ENCODE measurements at regions not wholly inside any gene's neighbourhood (a gene's known extent, or its start where the extent isn't known, plus 50 kb on each side); places are given as distances from the start of the nearest gene placed in this dataset.

GRCh38 chr2:204468746-204469429, 76.4 kb upstream of the PARD3B start:
- H3K36me3 Mint-ChIP-seq (ENCODE audit: low read depth), result no peaks in the 10 kb centered on the region
- no peak overlapping the region for H3K4me3 Mint-ChIP-seq
- intact Hi-C loops (cut with micrococcal nuclease), result no loop called here
- no peaks in the 10 kb centered on the region for H3K27me3 Mint-ChIP-seq
- CTCF ChIA-PET, result no interaction called here
- H3K27ac Mint-ChIP-seq, result no peak overlapping the region
- POLR2A ChIA-PET, result no interaction called here
- no peak for DNase-seq
- no peak for TF ChIP-seq CTCF (IDR thresholded peaks at IDR 0.05)
- no peaks in the 10 kb centered on the region for H3K4me1 Mint-ChIP-seq
- ATAC-seq (ENCODE audit: low read depth), result no peak
- no peaks in the 10 kb centered on the region for H3K9me3 Mint-ChIP-seq

DNA sequence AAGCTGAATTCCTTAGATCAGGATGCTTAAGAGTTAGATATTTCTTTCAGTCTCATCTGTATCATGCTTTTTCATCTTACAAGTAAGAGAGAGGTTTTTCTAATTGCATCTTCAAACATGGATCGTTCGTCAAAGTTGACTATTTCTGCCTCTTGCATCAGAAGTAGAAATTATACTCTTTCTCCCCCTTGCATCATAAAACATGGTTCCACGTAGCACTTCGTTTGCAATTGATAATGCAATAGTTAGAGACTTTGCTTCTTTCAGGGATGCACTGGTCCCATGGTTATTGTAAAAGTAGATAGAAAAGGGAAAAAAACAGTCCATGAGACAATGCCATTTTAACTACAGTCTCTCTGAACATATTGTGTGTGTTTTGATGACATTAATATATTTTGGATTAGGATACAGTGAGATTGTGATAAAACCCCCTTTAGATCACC, 75.1 kb upstream of the PARD3B start:
- no peaks in the 10 kb centered on the region for H3K9me3 Mint-ChIP-seq
- no peak overlapping the region for H3K27ac Mint-ChIP-seq
- TF ChIP-seq CTCF (IDR thresholded peaks at IDR 0.05), result no peak
- intact Hi-C loops (cut with micrococcal nuclease), result no loop called here
- POLR2A ChIA-PET, result no interaction called here
- CTCF ChIA-PET, result no interaction called here
- H3K4me1 Mint-ChIP-seq, result no peaks in the 10 kb centered on the region
- no peak overlapping the region for H3K4me3 Mint-ChIP-seq
- no peaks in the 10 kb centered on the region for H3K36me3 Mint-ChIP-seq (ENCODE audit: low read depth)
- DNase-seq (no peak), ATAC-seq (ENCODE audit: low read depth) (no peak)
- no peaks in the 10 kb centered on the region for H3K27me3 Mint-ChIP-seq

- ChIA-PET POLR2A (no interaction called here), CTCF (no interaction called here)
- Mint-ChIP-seq H3K27me3 (no peaks in the 10 kb centered on the region), H3K4me1 (no peaks in the 10 kb centered on the region), H3K36me3 (ENCODE audit: low read depth) (no peaks in the 10 kb centered on the region), H3K27ac (no peak overlapping the region), H3K4me3 (no peak overlapping the region), H3K9me3 (no peaks in the 10 kb centered on the region)
- DNase-seq (no peak), ATAC-seq (ENCODE audit: low read depth) (no peak)
- no peak for TF ChIP-seq CTCF (IDR thresholded peaks at IDR 0.05)
- intact Hi-C loops (cut with micrococcal nuclease), result no loop called here
Observed at GRCh38 chr2:204470621-204471196, 74.6 kb upstream of the PARD3B start.

- Mint-ChIP-seq H3K9me3 (no peaks in the 10 kb centered on the region), H3K27ac (no peak overlapping the region), H3K27me3 (no peaks in the 10 kb centered on the region), H3K36me3 (ENCODE audit: low read depth) (no peaks in the 10 kb centered on the region), H3K4me1 (no peaks in the 10 kb centered on the region), H3K4me3 (no peak overlapping the region)
- intact Hi-C loops (cut with micrococcal nuclease), result no loop called here
- ATAC-seq (ENCODE audit: low read depth) (no peak), DNase-seq (no peak)
- no peak for TF ChIP-seq CTCF (IDR thresholded peaks at IDR 0.05)
- ChIA-PET CTCF (no interaction called here), POLR2A (no interaction called here)
Observed at GRCh38 chr2:204472375-204472774, 72.9 kb upstream of the PARD3B start.

- Mint-ChIP-seq H3K9me3 (no peaks in the 10 kb centered on the region), H3K27ac (no peak overlapping the region), H3K36me3 (ENCODE audit: low read depth) (no peaks in the 10 kb centered on the region), H3K4me1 (no peaks in the 10 kb centered on the region), H3K4me3 (no peak overlapping the region), H3K27me3 (no peaks in the 10 kb centered on the region)
- CTCF ChIA-PET, result no interaction called here
- POLR2A ChIA-PET, result no interaction called here
- TF ChIP-seq CTCF (IDR thresholded peaks at IDR 0.05), result no peak
- intact Hi-C loops (cut with micrococcal nuclease), result no loop called here
- ATAC-seq (ENCODE audit: low read depth), result no peak
- DNase-seq, result no peak
Observed at GRCh38 chr2:204473224-204473623, 72.1 kb upstream of the PARD3B start.
